Muscle of leg (tissue), 3 donors: ENCODE measurements at regions not wholly inside any gene's neighbourhood (a gene's known extent, or its start where the extent isn't known, plus 50 kb on each side); places are given as distances from the start of the nearest gene placed in this dataset.

ENCODE experiments used
- DNase-seq: peaks from one replicate; pipeline ENCODE4 v3.0.0; 2013
- H3K27ac ChIP-seq: one replicate; pipeline ENCODE4 v1.5.1; 2013; ENCODE audit warnings: mild to moderate bottlenecking, low read length, control low read depth
- H3K27me3 ChIP-seq: one replicate; pipeline ENCODE4 v1.6.1; 2013; ENCODE audit warnings: low read length; ENCODE audit not compliant: control insufficient read depth, insufficient read depth
- H3K36me3 ChIP-seq: one replicate; pipeline ENCODE4 v1.6.1; 2013; ENCODE audit warnings: low read length; ENCODE audit not compliant: control insufficient read depth, insufficient read depth
- H3K4me1 ChIP-seq: one replicate; pipeline ENCODE4 v1.6.1; 2013; ENCODE audit warnings: low read length; ENCODE audit not compliant: control insufficient read depth, insufficient read depth
- H3K4me3 ChIP-seq: one replicate; pipeline ENCODE4 v1.5.1; 2013; ENCODE audit warnings: low read length, control low read depth
- H3K9me3 ChIP-seq: replicated peaks from 2 replicates; pipeline ENCODE4 v1.6.1; 2013; ENCODE audit warnings: low read depth, low read length; ENCODE audit not compliant: control insufficient read depth
- WGBS: methylation state at CpG from one replicate; pipeline ENCODE4 v1.1.5; 2013; ENCODE audit warnings: missing lambda C conversion rate; ENCODE audit not compliant: insufficient coverage; 5-methylcytosine and 5-hydroxymethylcytosine counted together

DNA sequence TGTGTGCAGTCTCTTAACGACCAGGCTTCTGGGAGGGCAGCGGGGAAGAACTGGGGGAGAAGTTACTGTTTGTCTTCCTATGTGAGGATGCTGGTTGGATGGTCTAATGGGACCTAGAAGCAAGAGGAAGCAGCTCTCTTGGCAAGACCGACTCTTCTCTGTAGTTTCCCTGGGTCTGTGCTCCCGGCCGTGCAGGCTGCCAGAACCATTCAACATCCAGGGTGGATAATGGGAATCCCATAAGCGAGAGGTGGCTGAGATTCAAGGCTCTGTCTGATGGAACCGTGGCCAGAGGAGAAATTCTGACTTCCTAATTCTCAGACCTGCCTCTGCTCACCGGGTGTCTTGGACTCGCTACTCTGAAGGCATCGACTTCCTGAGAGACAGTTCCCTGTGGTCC, 561.0 kb upstream of the TBX3 start:
- Histone ChIP-seq H3K9me3 (no peaks in the 10 kb centered on the region), H3K27me3 (no peaks in the 10 kb centered on the region), H3K27ac (peak overlapping the region; percentile 38), H3K4me1 (peaks cover 8% of the 10 kb centered on the region), H3K4me3 (no peak overlapping the region), H3K36me3 (no peaks in the 10 kb centered on the region)
- WGBS = 11% methylated on average over 5 of the region's 10 CpGs
- peak; percentile 93 for DNase-seq

- Histone ChIP-seq H3K4me3 (no peak overlapping the region), H3K36me3 (no peaks in the 10 kb centered on the region), H3K27me3 (no peaks in the 10 kb centered on the region), H3K27ac (no peak overlapping the region), H3K9me3 (no peaks in the 10 kb centered on the region), H3K4me1 (peaks cover 8% of the 10 kb centered on the region)
- no peak for DNase-seq
- 74% methylated on average over 4 of the region's 5 CpGs for WGBS
These were observed 560.1 kb upstream of the TBX3 start for GRCh38 chr12:115243933-115244628.

DNA sequence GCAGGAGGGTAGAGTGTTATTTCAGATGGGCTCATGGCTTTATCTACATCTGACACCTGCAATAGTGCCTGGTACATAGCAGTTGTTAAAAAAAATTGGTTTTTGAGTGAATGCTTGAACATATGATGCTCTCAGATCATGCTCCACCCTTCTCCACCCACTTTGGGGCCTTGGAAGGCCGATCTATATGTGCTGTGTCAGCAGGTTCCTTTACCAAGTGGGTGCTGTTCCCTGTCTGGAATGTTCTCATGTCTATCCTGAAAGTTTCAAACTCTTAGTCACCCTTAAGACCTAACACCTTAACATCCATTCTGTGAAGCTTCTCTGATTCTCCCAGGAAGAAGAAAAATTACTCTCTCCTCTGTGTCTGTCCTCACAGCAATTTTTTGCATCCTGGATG, 556.3 kb upstream of the TBX3 start:
- DNase-seq = no peak
- H3K27ac ChIP-seq = no peak overlapping the region
- H3K27me3 ChIP-seq = no peaks in the 10 kb centered on the region
- no CpG with 5 or more reads among the region's 1 CpG for WGBS
- no peaks in the 10 kb centered on the region for H3K9me3 ChIP-seq
- no peaks in the 10 kb centered on the region for H3K36me3 ChIP-seq
- H3K4me3 ChIP-seq = no peak overlapping the region
- H3K4me1 ChIP-seq = peaks cover 8% of the 10 kb centered on the region

- no CpG with 5 or more reads among the region's 1 CpG for WGBS
- Histone ChIP-seq H3K9me3 (no peaks in the 10 kb centered on the region), H3K4me3 (no peak overlapping the region), H3K4me1 (peaks cover 2% of the 10 kb centered on the region), H3K27ac (no peak overlapping the region), H3K36me3 (no peaks in the 10 kb centered on the region), H3K27me3 (no peaks in the 10 kb centered on the region)
- no peak for DNase-seq
These were observed 551.9 kb upstream of the TBX3 start for GRCh38 chr12:115235880-115236279.

DNA sequence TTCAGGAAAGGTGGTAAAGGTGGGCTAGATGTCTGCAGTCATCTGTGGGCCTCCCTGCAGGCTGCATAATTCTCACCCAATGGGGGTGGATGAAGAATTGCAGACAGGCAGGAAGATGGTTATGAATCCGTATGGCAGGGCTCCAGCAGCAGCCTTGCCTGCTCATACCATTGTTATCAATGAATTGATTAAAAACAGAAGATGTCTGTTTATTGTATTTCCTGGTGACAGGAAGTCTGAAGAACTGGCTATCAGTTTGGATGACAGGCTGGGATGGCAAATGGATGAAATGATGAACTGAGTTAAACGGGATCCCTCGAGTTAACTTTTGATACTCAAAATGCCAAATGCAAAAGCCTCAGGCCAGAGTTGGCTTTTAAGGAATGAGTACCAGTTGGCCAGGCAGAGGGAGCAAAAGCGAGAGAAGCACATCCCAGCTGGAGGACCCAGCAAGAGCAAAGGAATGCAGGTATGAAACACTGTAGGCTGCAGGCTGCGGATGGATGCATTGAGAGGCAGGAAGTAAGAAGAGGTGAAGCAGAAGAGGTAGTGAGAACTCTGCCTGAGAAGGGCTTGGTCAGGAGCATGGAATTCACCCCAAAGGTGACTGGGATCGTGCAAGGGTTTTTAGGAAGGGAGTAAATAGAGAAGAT, 550.0 kb upstream of the TBX3 start:
- H3K4me3 ChIP-seq = no peak overlapping the region
- WGBS = 70% methylated on average over 6 of the region's 6 CpGs
- H3K27me3 ChIP-seq = no peaks in the 10 kb centered on the region
- H3K4me1 ChIP-seq = peaks cover 8% of the 10 kb centered on the region
- DNase-seq = no peak
- no peaks in the 10 kb centered on the region for H3K36me3 ChIP-seq
- H3K9me3 ChIP-seq = no peaks in the 10 kb centered on the region
- H3K27ac ChIP-seq = no peak overlapping the region

- Histone ChIP-seq H3K27ac (no peak overlapping the region), H3K9me3 (no peaks in the 10 kb centered on the region), H3K4me3 (no peak overlapping the region), H3K27me3 (no peaks in the 10 kb centered on the region), H3K4me1 (peaks cover 8% of the 10 kb centered on the region), H3K36me3 (no peaks in the 10 kb centered on the region)
- WGBS = 100% methylated on average over 3 of the region's 7 CpGs
- DNase-seq = no peak
These were observed 548.6 kb upstream of the TBX3 start for GRCh38 chr12:115232455-115233156.

GRCh38 chr12:115230606-115231005, 546.6 kb upstream of the TBX3 start:
- no peaks in the 10 kb centered on the region for H3K9me3 ChIP-seq
- DNase-seq = peak; percentile 34
- WGBS = 15% methylated on average over 2 of the region's 6 CpGs

GRCh38 chr12:115229517-115229916, 545.5 kb upstream of the TBX3 start:
- Histone ChIP-seq H3K9me3 (no peaks in the 10 kb centered on the region), H3K27me3 (no peaks in the 10 kb centered on the region), H3K4me3 (no peak overlapping the region), H3K4me1 (peaks cover 17% of the 10 kb centered on the region), H3K27ac (no peak overlapping the region), H3K36me3 (no peaks in the 10 kb centered on the region)
- 95% methylated on average over 4 of the region's 4 CpGs for WGBS
- no peak for DNase-seq

More at GRCh38 chr12:115230606-115231005, 546.6 kb upstream of the TBX3 start:
- H3K36me3 ChIP-seq = no peaks in the 10 kb centered on the region
- H3K4me3 ChIP-seq = no peak overlapping the region
- no peaks in the 10 kb centered on the region for H3K27me3 ChIP-seq
- no peak overlapping the region for H3K27ac ChIP-seq
- peaks cover 17% of the 10 kb centered on the region for H3K4me1 ChIP-seq

GRCh38 chr12:115228434-115228833, 544.5 kb upstream of the TBX3 start:
- Histone ChIP-seq H3K9me3 (no peaks in the 10 kb centered on the region), H3K4me3 (no peak overlapping the region), H3K4me1 (peaks cover 18% of the 10 kb centered on the region), H3K27ac (no peak overlapping the region), H3K36me3 (no peaks in the 10 kb centered on the region), H3K27me3 (no peaks in the 10 kb centered on the region)
- DNase-seq = no peak
- no CpG with 5 or more reads among the region's 4 CpGs for WGBS

DNA sequence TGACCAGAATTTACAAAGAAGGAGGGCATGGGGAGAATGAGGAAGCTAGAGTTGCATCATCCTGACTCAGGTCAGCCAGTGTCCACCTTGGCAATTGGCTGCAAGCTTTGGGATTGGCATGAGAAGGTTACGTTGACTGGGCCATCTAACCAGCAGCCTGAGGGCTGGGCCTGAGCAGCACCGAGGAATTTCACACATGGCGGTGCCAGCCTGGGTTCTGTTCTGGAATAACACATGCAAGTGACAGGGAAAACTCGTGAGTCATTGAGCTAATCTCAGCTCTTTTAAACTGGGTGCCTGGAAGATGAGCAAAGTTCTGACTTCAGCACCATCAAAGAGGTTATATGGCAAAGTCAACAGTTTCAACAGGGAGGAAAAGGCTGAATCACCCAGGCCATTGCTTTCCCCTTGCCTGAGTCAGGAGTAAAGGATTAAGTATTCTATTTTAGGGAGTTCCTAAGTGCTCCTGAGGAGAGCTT, 543.2 kb upstream of the TBX3 start:
- peak; percentile 26 for DNase-seq
- Histone ChIP-seq H3K4me1 (peaks cover 22% of the 10 kb centered on the region), H3K27me3 (no peaks in the 10 kb centered on the region), H3K27ac (no peak overlapping the region), H3K4me3 (no peak overlapping the region), H3K36me3 (no peaks in the 10 kb centered on the region), H3K9me3 (no peaks in the 10 kb centered on the region)
- WGBS = 82% methylated on average over 4 of the region's 4 CpGs
